ENCODE measurements at regions not wholly inside any gene's neighbourhood (a gene's known extent, or its start where the extent isn't known, plus 50 kb on each side); places are given as distances from the start of the nearest gene placed in this dataset.

- TF ChIP-seq CTCF (IDR thresholded peaks at IDR 0.05 in 4 of 5, conservative IDR thresholded peaks at IDR 0.05 in 1 of 5): no peak
- TF ChIP-seq POLR2A (IDR thresholded peaks at IDR 0.05): no peak
Observed at GRCh38 chr3:177426878-177427495, 229.7 kb upstream of the TBL1XR1 start.
